ENCODE measurements at regions not wholly inside any gene's neighbourhood (a gene's known extent, or its start where the extent isn't known, plus 50 kb on each side); places are given as distances from the start of the nearest gene placed in this dataset.

DNA sequence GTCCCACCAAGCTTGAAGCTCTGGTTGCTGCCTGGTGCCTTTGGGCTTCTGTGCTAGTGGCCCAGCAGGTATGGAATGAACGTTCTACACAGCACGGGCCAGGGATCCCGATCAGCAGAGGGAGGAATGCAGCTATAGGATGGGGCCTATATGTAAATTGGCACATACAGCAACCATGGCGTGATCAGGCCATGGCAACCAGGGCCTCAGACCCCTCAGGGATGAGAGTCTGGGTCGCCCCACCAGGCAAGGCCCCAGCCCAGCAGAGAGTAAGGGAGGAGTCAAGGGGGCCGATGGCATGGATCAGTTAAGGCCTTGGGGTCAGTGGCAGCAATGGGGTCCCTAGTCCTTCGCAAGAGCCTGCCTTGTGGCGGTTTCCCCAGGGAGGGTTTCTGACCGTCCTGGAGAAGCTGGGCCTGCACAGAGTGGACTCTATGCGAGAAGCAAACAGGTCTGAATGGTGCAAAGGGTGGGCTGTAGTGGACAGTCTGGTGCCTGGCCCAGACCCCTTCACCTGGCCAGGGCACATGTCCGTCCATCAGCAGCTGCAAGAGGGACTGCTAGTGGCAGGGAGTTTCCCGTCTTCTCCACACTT lies 98.2 kb upstream of the SLC22A11 start:
- TF ChIP-seq, protein P1, sequence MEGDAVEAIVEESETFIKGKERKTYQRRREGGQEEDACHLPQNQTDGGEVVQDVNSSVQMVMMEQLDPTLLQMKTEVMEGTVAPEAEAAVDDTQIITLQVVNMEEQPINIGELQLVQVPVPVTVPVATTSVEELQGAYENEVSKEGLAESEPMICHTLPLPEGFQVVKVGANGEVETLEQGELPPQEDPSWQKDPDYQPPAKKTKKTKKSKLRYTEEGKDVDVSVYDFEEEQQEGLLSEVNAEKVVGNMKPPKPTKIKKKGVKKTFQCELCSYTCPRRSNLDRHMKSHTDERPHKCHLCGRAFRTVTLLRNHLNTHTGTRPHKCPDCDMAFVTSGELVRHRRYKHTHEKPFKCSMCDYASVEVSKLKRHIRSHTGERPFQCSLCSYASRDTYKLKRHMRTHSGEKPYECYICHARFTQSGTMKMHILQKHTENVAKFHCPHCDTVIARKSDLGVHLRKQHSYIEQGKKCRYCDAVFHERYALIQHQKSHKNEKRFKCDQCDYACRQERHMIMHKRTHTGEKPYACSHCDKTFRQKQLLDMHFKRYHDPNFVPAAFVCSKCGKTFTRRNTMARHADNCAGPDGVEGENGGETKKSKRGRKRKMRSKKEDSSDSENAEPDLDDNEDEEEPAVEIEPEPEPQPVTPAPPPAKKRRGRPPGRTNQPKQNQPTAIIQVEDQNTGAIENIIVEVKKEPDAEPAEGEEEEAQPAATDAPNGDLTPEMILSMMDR (IDR thresholded peaks at IDR 0.05; ENCODE audit: low read length), result no peak
- TF ChIP-seq EZH2 (optimal IDR thresholded peaks at IDR 0.05; ENCODE audit: low read depth, low read length), result no peak

Measured in MM.1S (cell line).